Posterior vena cava (tissue), 2 donors: ENCODE measurements at regions not wholly inside any gene's neighbourhood (a gene's known extent, or its start where the extent isn't known, plus 50 kb on each side); places are given as distances from the start of the nearest gene placed in this dataset.
"Not testable (repeated sequence)": the region's sequence is repeated elsewhere in the genome, so short reads cannot be mapped to it uniquely, and the experiment has no call there.

ENCODE experiments used
- DNase-seq: peaks from one replicate; pipeline ENCODE4 v3.0.0-alpha.2; 2020; ENCODE audit warnings: low spot score
- intact Hi-C, 2 donors: fragments of 100-400 bp; cut with DNase I; formaldehyde crosslinking; loops; one replicate each; pipeline versions ENCODE4 v1.14.1 to v1.14.2; 2022 to 2023
- donor health status: DM: yes; HTN: yes; CAD: no.
- donor health status: DM: yes; HTN: yes; CAD: no.

DNA sequence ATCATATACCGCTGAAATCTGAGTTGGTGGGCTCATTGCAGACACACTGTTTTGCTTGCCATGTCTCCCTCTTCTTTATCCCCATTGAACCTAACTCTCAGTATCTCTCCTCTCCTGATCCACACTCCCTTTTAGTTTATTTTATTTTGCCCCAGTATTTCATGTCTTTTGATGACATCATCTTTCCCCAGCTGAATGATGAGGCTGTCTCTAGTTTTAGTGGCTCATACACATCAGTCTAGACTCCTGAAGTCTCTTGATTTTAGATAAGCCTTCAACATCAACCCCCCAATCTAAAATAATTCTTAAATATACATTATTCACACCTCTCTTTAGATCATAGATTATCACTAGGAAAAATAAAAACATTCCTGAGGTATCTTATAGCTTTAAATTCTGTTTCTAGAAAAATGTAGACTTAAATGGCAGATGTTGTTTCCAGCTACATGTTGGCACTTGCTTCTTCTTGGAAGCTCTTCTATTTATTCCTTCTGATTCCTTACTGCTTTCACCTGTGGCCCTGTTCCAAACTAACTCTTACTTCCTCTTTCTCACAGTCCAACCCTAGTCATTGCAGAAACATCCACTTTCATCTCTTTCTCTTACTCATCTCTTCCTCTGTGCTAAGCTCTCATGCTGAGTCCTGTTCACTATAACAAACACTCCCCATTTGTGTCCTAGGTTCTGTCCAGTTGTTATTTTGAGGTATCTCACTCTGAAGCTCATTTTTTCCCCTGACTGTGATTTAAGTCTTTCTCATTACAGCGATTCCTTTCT, 191.9 kb upstream of the SLC35B3 start:
- intact Hi-C loops, result no loop called here
- no peak for DNase-seq

DNA sequence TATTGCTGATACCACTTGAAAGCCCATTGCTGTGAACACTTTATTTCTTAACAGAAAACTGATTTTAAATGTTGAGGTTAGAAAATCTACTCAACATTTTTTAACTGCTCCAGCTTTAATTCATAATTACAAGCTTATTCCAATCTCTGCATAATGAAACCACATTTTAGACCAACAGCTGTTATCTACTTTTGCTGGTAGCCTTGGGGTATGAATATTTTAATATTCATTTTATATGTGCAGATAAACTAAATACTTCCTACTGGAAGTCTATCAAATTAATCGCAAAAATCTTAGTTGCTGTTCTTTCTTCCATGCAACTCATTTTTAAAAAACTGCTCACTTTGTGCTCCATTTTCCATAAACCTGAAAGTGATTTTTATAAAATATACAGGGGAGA, 189.3 kb upstream of the SLC35B3 start:
- no peak for DNase-seq
- intact Hi-C loops, result no loop called here

DNA sequence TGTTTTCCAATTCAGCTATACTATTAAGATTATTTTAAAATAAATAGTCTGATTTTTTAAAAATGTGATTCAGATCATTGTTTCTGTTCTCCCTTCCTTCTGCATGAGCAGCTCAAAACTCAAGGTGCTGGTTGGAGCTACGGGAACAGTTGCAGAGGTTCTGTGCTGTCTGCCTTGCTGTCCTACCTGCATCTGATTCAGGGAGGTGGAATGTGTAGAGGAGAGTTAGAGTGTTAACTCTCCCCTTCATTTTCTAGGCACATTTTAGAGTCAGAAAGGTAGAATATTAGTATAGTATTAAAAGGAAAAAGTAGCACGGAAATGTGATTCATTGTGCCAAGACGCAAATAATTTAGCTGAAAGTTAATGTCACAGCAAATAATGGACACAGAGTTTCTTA, 188.1 kb upstream of the SLC35B3 start:
- intact Hi-C loops, result no loop called here
- DNase-seq, result no peak

DNA sequence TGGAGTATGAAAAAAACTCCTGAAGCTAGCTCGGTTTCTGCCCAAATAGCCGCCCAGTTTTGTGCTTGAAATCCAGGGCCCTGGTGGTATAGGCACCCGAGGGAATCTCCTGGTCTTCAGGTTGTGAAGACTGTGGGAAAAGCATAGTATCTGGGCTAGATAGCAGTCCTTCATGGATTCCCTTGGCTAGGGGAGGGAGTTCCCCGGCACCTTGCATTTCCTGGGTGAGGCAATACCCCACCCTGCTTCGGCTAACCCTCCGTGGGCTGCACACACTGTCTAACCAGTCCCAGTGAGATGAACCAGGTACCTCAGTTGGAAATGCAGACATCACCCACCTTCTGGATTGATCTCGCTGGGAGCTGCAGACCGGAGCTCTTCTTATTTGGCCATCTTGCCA, 184.5 kb upstream of the SLC35B3 start:
- DNase-seq, result no peak
- intact Hi-C loops, result no loop called here

DNA sequence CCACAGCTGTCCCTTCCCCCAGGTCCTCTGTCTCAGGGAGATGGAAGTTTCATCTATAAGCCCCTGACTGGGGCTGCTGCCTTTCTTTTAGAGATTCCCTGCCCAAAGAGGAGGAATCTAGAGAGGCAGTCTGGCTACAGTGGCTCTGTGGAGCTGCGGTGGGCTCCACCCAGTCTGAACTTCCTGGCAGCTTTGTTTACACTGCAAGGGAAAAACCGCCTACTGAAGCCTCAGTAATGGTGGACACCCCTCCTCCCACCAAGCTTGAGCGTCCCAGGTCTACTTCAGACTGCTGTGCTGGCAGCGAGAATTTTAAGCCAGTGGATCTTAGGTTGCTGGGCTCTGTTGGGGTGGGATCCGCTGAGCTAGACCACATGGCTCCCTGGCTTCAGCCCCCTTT, 184.1 kb upstream of the SLC35B3 start:
- DNase-seq, intact Hi-C loops: not testable (repeated sequence)

DNA sequence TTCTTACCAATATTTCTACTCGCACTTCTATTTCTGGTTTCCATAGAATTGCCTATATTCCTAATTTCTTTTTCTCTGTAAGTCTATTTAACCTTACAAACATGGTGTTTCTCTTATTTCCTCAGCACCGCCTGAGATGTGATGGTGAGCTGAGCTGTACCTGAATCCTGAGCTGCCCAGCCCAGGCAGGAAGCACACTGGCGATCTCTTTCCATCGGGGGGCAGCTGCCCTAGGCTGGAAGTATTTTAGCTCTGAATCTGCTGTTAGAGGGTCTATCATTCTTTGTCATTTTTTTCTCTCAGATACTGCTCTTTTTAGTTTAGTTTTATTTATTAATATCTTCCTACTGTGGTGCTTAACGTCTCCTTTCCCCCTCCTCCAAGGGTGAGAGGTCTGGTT, 173.4 kb upstream of the SLC35B3 start:
- no peak for DNase-seq

DNA sequence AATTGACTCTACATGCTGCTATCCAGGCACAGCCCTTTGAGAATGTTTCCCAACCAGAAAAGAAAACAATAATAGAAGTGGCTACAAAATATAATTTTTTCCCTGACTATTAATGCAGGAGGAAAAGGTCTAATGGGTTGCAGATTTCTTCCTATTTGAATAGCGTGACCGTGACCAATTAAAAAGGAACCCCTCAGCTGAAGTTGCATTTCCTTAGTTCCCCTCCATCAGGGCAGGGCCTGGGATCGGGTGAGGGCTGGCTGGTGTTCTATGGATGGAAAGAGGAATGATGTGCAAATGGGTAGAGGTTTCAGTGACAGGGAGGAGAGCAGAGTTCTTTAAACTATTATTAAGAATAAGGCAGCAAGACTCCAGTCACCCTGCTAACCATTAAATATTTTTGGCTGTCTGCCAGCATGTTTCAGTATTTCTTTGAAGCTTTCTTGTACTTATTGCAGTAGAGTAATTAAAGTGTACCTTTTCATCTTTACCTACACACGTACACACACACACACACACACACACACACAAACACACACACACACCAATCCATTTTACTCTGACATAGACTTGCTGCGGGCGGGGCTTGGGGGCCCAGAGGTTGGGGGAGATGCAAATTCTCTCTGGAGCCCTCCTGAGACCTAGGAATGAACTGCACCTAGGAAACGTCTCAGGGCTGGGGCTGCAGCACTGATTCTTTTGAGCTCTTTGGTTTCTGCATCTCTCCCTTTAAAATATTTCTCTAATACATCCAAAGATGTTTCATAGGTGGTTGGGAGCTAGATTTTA, 154.8 kb upstream of the SLC35B3 start:
- intact Hi-C loops, result no loop called here
- DNase-seq, result no peak

More for the DNA sequence above, 173.4 kb upstream of the SLC35B3 start:
- intact Hi-C loops, result no loop called here

DNA sequence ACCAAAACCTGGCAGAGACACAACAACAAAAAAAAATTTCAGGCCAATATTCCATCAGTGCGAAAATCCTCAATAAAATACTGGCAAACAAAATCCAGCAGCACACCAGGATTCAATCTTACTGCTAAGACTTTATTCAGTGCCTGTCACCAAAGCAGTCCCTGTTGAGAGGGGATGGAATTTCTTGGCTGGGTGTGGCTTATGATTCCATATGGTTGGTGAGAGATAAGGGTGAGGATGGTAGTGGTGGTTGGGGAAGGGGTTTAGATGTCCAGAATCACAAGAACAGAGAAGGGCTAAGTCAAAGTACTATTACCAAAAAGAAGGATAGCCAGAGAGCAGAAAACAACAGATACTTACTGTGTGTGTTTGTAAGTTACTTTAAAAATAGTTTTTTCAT, 152.8 kb upstream of the SLC35B3 start:
- intact Hi-C loops, result no loop called here
- no peak for DNase-seq

DNA sequence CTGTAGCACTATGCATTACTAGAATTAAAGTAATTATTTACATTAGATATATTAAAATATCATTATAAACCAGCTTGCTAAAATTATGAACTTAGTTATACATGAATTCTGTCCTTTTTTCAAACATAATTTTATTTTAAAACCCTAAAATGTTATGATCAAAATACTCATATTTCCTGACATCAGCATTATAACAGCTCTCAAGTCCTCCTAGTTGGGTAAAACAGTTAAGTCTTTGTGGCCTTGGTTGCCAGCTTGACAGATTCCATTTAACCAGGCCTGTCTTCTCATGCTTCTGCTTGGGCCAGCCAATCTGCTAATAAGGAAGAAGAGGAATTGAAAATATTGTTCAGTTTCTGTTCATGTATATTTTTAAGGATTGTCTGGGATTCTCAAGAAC, 147.9 kb upstream of the SLC35B3 start:
- DNase-seq, result no peak
- intact Hi-C loops, result no loop called here

DNA sequence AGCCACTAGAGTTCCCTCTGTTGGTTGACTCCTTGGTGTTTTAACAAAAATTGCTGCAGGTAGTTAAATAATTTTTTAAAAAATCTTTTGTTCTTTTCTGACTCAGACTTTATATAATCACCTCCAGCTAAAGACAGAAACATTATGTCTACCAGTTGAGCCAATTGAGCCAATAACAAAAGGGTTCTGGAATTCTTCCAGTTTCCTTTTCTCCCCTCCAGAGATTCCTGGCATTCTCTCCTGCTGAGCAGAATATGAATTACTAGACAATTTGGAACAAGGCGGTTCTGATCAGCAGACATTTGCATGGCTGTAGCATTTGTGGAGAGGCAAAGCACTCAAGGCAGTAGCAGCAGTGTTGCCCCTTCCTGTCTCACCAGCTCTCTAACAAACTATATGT, 144.0 kb upstream of the SLC35B3 start:
- intact Hi-C loops, result no loop called here
- DNase-seq, result no peak

DNA sequence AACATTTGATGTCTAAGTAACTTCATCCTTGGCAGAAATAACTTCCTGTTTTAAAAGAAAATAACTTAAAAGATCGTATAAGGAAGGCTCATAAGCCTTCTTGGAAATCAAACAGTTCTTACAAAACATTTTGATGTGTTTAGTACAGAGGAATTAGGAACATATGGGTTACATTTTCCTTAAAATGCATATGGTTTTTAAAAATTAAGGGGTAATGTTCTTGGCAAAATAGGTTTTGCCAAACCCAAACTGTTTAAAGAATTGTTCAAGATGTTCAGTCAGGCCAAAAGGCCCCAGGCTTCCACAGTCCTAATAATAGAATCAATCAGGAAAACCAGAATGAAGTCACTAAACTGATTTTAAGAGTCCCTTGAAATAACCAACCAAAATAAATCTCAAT, 142.7 kb upstream of the SLC35B3 start:
- intact Hi-C loops, result no loop called here
- no peak for DNase-seq

DNA sequence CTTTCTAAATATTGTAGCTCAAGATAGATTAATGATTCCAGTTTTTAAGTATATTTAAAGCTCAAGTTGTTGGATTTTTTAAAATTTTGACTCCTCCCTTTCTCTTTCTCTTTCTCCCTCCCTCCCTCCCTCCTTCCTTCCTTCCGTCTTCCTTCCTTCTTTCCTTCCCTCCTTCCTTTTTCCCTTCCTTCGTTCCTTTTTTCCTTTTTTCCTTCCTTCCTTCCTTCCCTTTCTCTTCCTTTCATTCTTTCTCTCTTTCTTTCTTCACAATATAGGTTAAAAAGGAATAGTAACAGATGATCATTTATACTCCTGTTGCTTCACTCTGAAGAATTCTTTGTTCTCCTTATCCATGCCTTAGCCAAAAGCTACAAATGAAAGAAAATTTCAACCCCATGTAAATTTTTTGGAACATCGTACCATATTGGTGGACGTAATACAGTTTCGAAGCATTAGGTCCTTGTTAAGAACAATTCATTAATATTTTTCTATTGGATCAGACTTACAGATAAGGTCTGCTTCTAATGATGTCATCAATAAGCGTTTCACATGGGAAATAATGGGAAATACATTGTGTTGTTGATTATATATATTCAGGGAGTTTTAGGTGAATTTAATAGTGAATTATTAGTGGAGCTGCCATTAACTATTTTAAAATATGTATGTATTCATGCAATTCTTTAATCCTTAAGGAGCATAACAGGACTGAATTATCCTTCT, 139.6 kb upstream of the SLC35B3 start:
- intact Hi-C loops, result loop anchor here in 1 of 2 donors (5.0 kb wide), 1 partner anchor 787 kb away; no protein-coding TSS in a partner anchor
- no peak for DNase-seq

DNA sequence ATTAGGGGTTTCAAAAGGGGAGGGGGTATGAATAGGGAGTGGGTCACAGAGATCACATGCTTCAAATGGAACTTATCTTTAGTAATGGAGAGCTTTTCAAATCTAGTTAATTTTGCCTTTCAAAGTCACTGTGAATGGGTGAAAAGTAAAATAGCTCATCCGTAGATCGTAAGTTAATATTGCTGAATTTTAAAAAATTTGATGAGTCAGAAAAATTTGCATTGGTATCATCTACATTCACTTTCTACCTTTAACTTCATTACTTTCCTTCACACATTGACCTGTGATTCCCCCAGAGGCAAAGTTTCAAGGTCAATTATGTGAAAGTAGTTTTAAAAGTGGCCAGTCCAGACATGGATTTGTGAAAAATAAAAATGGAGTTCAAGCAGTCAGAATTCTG, 139.0 kb upstream of the SLC35B3 start:
- intact Hi-C loops, result loop anchor here in 1 of 2 donors (5.0 kb wide), 1 partner anchor 788 kb away; no protein-coding TSS in a partner anchor
- DNase-seq, result no peak

DNA sequence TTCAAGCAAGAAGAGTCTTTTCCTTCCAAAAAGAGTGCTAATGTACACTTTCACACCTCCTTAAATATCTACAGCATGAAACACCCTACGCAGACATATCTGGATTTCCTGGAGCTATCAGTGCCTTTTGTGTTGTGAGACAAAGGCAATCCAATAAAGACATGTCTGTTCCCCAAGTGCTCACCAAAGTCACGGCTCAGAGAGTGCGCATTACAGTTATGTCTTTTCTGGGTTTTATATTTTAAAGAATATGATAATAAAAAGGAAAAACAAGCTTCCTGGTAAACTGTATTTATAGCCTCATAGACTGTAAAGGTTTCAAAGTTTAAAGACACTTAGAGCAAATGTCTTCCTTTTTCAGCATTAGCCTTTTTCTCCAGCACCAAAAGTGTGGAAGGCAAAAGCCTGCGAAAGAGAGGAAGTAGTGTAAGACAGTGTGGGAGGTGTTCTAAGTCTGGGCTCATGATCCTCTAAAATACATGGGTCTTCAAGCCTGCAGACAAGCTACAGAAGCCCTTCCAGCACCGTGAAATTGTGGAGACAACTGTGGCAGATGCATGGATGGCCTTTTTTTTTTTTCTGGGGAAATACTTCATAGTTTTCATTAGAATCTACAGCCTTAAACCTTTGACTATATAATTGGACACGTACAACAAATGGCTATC, 135.0 kb upstream of the SLC35B3 start:
- intact Hi-C loops, result loop anchor here in 1 of 2 donors (5.0 kb wide), 1 partner anchor 792 kb away; no protein-coding TSS in a partner anchor
- no peak for DNase-seq

DNA sequence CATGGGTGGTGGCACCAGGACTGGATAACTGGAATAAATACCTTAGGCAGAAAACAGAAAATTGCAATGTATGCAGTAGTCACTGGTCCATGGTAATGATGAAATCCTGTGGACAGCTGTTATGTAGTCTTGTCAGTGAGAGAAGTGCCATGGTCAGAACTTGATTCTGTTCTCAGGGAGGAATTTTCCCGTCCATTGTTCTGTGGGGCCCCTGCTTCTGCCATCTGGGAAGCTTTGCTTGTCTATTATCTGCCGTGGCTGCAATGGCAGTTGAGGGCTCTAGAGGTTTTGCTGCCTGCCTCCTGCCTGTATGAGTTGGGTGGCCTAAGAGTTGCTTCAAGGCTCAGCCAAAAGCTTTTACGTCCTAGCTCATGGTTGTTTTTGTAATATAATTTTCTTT, 126.8 kb upstream of the SLC35B3 start:
- no peak for DNase-seq
- intact Hi-C loops, result no loop called here

DNA sequence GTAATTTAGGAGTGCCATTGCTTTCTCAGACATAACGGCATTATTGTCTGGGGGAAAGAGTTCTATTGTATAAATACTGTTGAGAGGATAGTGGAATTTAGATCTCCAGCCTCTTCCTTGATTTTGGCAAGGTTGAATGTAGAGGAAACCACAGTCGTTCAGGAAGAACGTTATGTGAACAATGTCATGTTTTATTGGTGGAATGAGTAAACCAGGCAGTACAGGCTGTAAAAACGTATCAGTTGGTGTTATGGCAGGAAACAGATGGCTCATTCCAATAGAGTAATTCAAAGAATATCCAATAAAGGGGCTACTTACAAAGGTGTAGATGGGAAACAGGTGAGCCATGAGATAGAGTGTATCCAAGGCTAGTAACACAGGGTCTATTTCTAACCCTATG, 123.6 kb upstream of the SLC35B3 start:
- intact Hi-C loops, result no loop called here
- DNase-seq, result no peak

DNA sequence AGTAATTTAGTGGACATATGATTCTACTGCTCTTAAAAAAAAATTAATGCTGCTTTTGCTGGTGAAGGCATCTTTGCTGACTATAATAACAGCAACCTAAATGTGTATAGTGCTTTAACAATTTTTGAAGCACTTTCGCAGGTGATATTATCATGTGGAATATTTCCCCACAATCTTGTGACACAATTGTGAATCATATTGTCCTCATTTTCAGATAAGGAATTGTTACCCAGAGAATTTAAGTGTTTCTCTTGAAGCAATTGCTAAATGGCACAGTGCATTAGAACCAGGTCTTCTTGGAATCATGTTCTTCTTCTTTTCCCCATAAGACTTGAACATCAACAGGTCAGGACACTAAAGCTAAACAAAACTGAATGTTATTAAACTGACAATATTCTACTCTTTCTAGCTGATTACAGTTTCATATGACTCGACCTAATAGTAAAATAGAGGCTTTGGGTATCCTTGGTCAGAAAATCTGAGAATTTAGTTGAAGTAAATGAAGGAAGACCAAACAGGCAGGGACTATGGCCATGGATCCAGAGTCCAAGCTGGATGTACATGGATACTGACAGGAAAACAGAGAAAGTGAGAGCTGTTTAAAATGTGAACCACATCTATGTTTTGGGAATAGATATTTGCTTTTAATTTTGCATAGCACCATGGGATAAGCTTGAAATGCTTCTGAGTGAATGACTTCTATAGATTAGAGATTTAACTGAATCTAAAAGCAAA, 121.8 kb upstream of the SLC35B3 start:
- intact Hi-C loops, result no loop called here
- no peak for DNase-seq

DNA sequence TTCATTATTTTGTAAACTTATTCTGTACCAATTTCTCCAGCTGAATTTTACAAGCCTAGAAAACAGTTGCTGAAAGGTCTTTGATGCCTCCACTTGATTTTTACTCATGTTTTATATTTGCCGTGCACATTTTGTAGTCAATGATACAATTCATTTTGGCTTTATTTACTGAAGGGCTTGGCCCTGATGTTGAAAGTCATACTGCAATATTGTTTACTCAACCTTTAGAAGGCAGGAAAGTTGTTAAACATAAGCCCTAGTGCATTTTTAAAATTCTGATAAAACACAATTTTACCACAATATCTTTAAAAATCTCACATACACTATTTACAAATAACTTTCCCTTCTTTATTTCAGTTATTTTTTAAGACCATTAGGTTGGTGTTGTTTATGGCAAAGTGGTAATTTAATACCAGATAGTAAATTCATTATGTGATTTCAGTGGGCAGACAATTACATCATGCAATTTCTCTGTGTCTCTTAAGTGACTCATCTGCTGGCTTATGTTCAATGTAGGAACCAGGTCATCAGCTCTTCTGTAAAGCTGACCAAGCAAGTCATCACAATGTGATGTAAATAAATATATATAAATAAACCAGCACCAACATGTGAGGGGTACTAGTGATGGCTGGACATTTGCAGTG, 121.1 kb upstream of the SLC35B3 start:
- DNase-seq, result no peak
- intact Hi-C loops, result no loop called here
